Urinary bladder (tissue), 3 donors: ENCODE measurements at regions not wholly inside any gene's neighbourhood (a gene's known extent, or its start where the extent isn't known, plus 50 kb on each side); places are given as distances from the start of the nearest gene placed in this dataset.

Experiments
- DNase-seq: peaks from one replicate; pipeline ENCODE4 v3.0.0-alpha.2; 2015; ENCODE audit errors: extremely low spot score
- H3K27ac ChIP-seq: one replicate; pipeline ENCODE4 v1.5.1; 2013; ENCODE audit warnings: low read depth, mild to moderate bottlenecking, moderate library complexity
- H3K36me3 ChIP-seq: one replicate; pipeline ENCODE4 v1.6.1; 2013; ENCODE audit warnings: mild to moderate bottlenecking, moderate library complexity; ENCODE audit not compliant: insufficient read depth
- H3K4me1 ChIP-seq: one replicate; pipeline ENCODE4 v1.6.1; 2013; ENCODE audit warnings: mild to moderate bottlenecking, moderate library complexity; ENCODE audit not compliant: insufficient read depth
- H3K4me3 ChIP-seq: one replicate; pipeline ENCODE4 v1.5.1; 2013; ENCODE audit warnings: low read depth, low read length
- WGBS: extraction: QIAGEN DNeasy Blood & Tissue Kit; methylation state at CpG from one replicate; pipeline ENCODE4 v1.1.7; 2013; 5-methylcytosine and 5-hydroxymethylcytosine counted together
- donor health status: healthy with polysubstance abuse.
- donor health status: healthy.

- no peaks in the 10 kb centered on the region for H3K36me3 ChIP-seq
- H3K27ac ChIP-seq: no peak overlapping the region
- no peaks in the 10 kb centered on the region for H3K4me1 ChIP-seq
- WGBS: 46% methylated on average over 6 of the region's 6 CpGs
- H3K4me3 ChIP-seq: no peak overlapping the region
- no peak for DNase-seq
These were observed 121.4 kb upstream of the TMEM161B start for GRCh38 chr5:88390096-88390441.

GRCh38 chr5:88389338-88390095 is 120.9 kb upstream of the TMEM161B start:
- 73% methylated on average over 4 of the region's 4 CpGs for WGBS
- no peak for DNase-seq

GRCh38 chr5:88388476-88389337 is 120.1 kb upstream of the TMEM161B start:
- Histone ChIP-seq H3K4me1 (no peaks in the 10 kb centered on the region), H3K27ac (no peak overlapping the region), H3K4me3 (no peak overlapping the region), H3K36me3 (no peaks in the 10 kb centered on the region)
- 46% methylated on average over 7 of the region's 7 CpGs for WGBS
- no peak for DNase-seq

More at GRCh38 chr5:88389338-88390095, 120.9 kb upstream of the TMEM161B start:
- Histone ChIP-seq H3K27ac (no peak overlapping the region), H3K4me3 (no peak overlapping the region), H3K4me1 (no peaks in the 10 kb centered on the region), H3K36me3 (no peaks in the 10 kb centered on the region)

- H3K36me3 ChIP-seq: no peaks in the 10 kb centered on the region
- DNase-seq: no peak
- 73% methylated on average over 4 of the region's 4 CpGs for WGBS
- no peak overlapping the region for H3K27ac ChIP-seq
- H3K4me1 ChIP-seq: no peaks in the 10 kb centered on the region
- no peak overlapping the region for H3K4me3 ChIP-seq
These were observed 116.2 kb upstream of the TMEM161B start for GRCh38 chr5:88384886-88385285.

GRCh38 chr5:88380332-88380731 is 111.7 kb upstream of the TMEM161B start:
- no peak overlapping the region for H3K4me3 ChIP-seq
- DNase-seq: no peak
- WGBS: 43% methylated on average over 3 of the region's 3 CpGs

GRCh38 chr5:88377705-88378656 is 109.3 kb upstream of the TMEM161B start:
- 46% methylated on average over 4 of the region's 4 CpGs for WGBS
- H3K27ac ChIP-seq: no peak overlapping the region

More at GRCh38 chr5:88380332-88380731, 111.7 kb upstream of the TMEM161B start:
- no peaks in the 10 kb centered on the region for H3K4me1 ChIP-seq
- H3K27ac ChIP-seq: no peak overlapping the region
- no peaks in the 10 kb centered on the region for H3K36me3 ChIP-seq

GRCh38 chr5:88377240-88377639 is 108.6 kb upstream of the TMEM161B start:
- H3K4me3 ChIP-seq: no peak overlapping the region
- DNase-seq: no peak
- 82% methylated on average over 2 of the region's 2 CpGs for WGBS
- no peak overlapping the region for H3K27ac ChIP-seq
- no peaks in the 10 kb centered on the region for H3K36me3 ChIP-seq
- no peaks in the 10 kb centered on the region for H3K4me1 ChIP-seq

More at GRCh38 chr5:88377705-88378656, 109.3 kb upstream of the TMEM161B start:
- Histone ChIP-seq H3K4me1 (no peaks in the 10 kb centered on the region), H3K4me3 (no peak overlapping the region), H3K36me3 (no peaks in the 10 kb centered on the region)
- DNase-seq: no peak

- Histone ChIP-seq H3K4me1 (no peaks in the 10 kb centered on the region), H3K36me3 (no peaks in the 10 kb centered on the region), H3K4me3 (no peak overlapping the region), H3K27ac (no peak overlapping the region)
- 91% methylated on average over 5 of the region's 5 CpGs for WGBS
- no peak for DNase-seq
These were observed 108.1 kb upstream of the TMEM161B start for GRCh38 chr5:88376728-88377127.

GRCh38 chr5:88374391-88374790 is 105.7 kb upstream of the TMEM161B start:
- H3K4me1 ChIP-seq: no peaks in the 10 kb centered on the region
- over 99% methylated on average over 2 of the region's 2 CpGs for WGBS
- no peak overlapping the region for H3K4me3 ChIP-seq
- DNase-seq: no peak
- no peak overlapping the region for H3K27ac ChIP-seq
- H3K36me3 ChIP-seq: no peaks in the 10 kb centered on the region

GRCh38 chr5:88370824-88371223 is 102.2 kb upstream of the TMEM161B start:
- no peaks in the 10 kb centered on the region for H3K4me1 ChIP-seq
- no peak overlapping the region for H3K27ac ChIP-seq
- DNase-seq: no peak

GRCh38 chr5:88368201-88368600 is 99.6 kb upstream of the TMEM161B start:
- Histone ChIP-seq H3K4me1 (no peaks in the 10 kb centered on the region), H3K36me3 (no peaks in the 10 kb centered on the region), H3K27ac (no peak overlapping the region), H3K4me3 (no peak overlapping the region)
- 84% methylated on average over 2 of the region's 2 CpGs for WGBS
- DNase-seq: no peak

More at GRCh38 chr5:88370824-88371223, 102.2 kb upstream of the TMEM161B start:
- Histone ChIP-seq H3K36me3 (no peaks in the 10 kb centered on the region), H3K4me3 (no peak overlapping the region)

GRCh38 chr5:88364991-88365390 is 96.3 kb upstream of the TMEM161B start:
- Histone ChIP-seq H3K4me3 (no peak overlapping the region), H3K27ac (no peak overlapping the region), H3K36me3 (no peaks in the 10 kb centered on the region), H3K4me1 (no peaks in the 10 kb centered on the region)
- no peak for DNase-seq
- 68% methylated on average over 4 of the region's 4 CpGs for WGBS

- Histone ChIP-seq H3K27ac (no peak overlapping the region), H3K4me1 (no peaks in the 10 kb centered on the region), H3K4me3 (no peak overlapping the region), H3K36me3 (no peaks in the 10 kb centered on the region)
- no peak for DNase-seq
- WGBS: 83% methylated on average over 1 of the region's 1 CpG
These were observed 86.9 kb upstream of the TMEM161B start for GRCh38 chr5:88355490-88356050.
